GM18909 (cell line): ENCODE measurements at regions not wholly inside any gene's neighbourhood (a gene's known extent, or its start where the extent isn't known, plus 50 kb on each side); places are given as distances from the start of the nearest gene placed in this dataset.

Source experiments
- ATAC-seq: cut with Tn5 transposase; IDR thresholded peaks from one replicate; pipeline ENCODE4 v1.9.1; 2021; ENCODE audit warnings: mild to moderate bottlenecking; ENCODE audit not compliant: unreplicated experiment, poor library complexity

GRCh38 chr3:80549173-80549572 lies 781.4 kb upstream of the ROBO1 start:
- ATAC-seq: no peak

GRCh38 chr3:80543154-80543553 lies 775.4 kb upstream of the ROBO1 start:
- ATAC-seq: no peak

- ATAC-seq: no peak
Measured at GRCh38 chr3:80542456-80542855, 774.7 kb upstream of the ROBO1 start.

GRCh38 chr3:80537680-80538079 lies 769.9 kb upstream of the ROBO1 start:
- no peak for ATAC-seq

GRCh38 chr3:80535286-80535685 lies 767.5 kb upstream of the ROBO1 start:
- no peak for ATAC-seq

GRCh38 chr3:80533553-80533952 lies 765.8 kb upstream of the ROBO1 start:
- no peak for ATAC-seq

- ATAC-seq: no peak
Measured at GRCh38 chr3:80526153-80526552, 758.4 kb upstream of the ROBO1 start.

- no peak for ATAC-seq
Measured at GRCh38 chr3:80521081-80521480, 753.3 kb upstream of the ROBO1 start.

- ATAC-seq: no peak
Measured at GRCh38 chr3:80519436-80519835, 751.6 kb upstream of the ROBO1 start.

- ATAC-seq: no peak
Measured at GRCh38 chr3:80496452-80496851, 728.7 kb upstream of the ROBO1 start.

- no peak for ATAC-seq
Measured at GRCh38 chr3:80492162-80492561, 724.4 kb upstream of the ROBO1 start.

- no peak for ATAC-seq
Measured at GRCh38 chr3:80472961-80473360, 705.2 kb upstream of the ROBO1 start.

GRCh38 chr3:80472459-80472858 lies 704.7 kb upstream of the ROBO1 start:
- ATAC-seq: no peak

GRCh38 chr3:80470433-80470832 lies 702.6 kb upstream of the ROBO1 start:
- ATAC-seq: no peak

GRCh38 chr3:80465746-80466145 lies 697.9 kb upstream of the ROBO1 start:
- ATAC-seq: no peak

GRCh38 chr3:80451393-80451792 lies 683.6 kb upstream of the ROBO1 start:
- no peak for ATAC-seq

- ATAC-seq: no peak
Measured at GRCh38 chr3:80445641-80446040, 677.8 kb upstream of the ROBO1 start.

GRCh38 chr3:80445053-80445452 lies 677.3 kb upstream of the ROBO1 start:
- ATAC-seq: no peak

GRCh38 chr3:80439490-80439889 lies 671.7 kb upstream of the ROBO1 start:
- no peak for ATAC-seq

GRCh38 chr3:80434366-80434765 lies 666.6 kb upstream of the ROBO1 start:
- ATAC-seq: no peak

- no peak for ATAC-seq
Measured at GRCh38 chr3:80424951-80425350, 657.2 kb upstream of the ROBO1 start.

GRCh38 chr3:80408030-80408721 lies 640.4 kb upstream of the ROBO1 start:
- ATAC-seq: no peak

- ATAC-seq: no peak
Measured at GRCh38 chr3:80405618-80406017, 637.8 kb upstream of the ROBO1 start.
